Suprapubic skin (tissue), 3 donors: ENCODE measurements at regions not wholly inside any gene's neighbourhood (a gene's known extent, or its start where the extent isn't known, plus 50 kb on each side); places are given as distances from the start of the nearest gene placed in this dataset.

Source experiments
- EP300 ChIP-seq: sonication (generic); formaldehyde crosslinking; IDR thresholded peaks from one replicate; pipeline ENCODE4 v1.6.1; 2017; ENCODE audit warnings: antibody characterized with exemption
- TF ChIP-seq, protein P1 (sequence below), 2 donors: fragments of 200-600 bp in 1 of 2; fragments of 450-650 bp in 1 of 2; sonication (generic) in 1 of 2; IDR thresholded peaks; one replicate each; pipeline ENCODE4 v1.5.1; 2016 to 2019; ENCODE audit warnings: antibody characterized with exemption in 2 of 2, mild to moderate bottlenecking in 1 of 2, moderate library complexity in 1 of 2

GRCh38 chr7:16023503-16023902, 337.0 kb upstream of the MEOX2 start:
- TF ChIP-seq, protein P1, sequence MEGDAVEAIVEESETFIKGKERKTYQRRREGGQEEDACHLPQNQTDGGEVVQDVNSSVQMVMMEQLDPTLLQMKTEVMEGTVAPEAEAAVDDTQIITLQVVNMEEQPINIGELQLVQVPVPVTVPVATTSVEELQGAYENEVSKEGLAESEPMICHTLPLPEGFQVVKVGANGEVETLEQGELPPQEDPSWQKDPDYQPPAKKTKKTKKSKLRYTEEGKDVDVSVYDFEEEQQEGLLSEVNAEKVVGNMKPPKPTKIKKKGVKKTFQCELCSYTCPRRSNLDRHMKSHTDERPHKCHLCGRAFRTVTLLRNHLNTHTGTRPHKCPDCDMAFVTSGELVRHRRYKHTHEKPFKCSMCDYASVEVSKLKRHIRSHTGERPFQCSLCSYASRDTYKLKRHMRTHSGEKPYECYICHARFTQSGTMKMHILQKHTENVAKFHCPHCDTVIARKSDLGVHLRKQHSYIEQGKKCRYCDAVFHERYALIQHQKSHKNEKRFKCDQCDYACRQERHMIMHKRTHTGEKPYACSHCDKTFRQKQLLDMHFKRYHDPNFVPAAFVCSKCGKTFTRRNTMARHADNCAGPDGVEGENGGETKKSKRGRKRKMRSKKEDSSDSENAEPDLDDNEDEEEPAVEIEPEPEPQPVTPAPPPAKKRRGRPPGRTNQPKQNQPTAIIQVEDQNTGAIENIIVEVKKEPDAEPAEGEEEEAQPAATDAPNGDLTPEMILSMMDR (IDR thresholded peaks at IDR 0.05) = no peak
- TF ChIP-seq EP300 = no peak
